Neural cell (in vitro differentiated cells): ENCODE measurements at regions not wholly inside any gene's neighbourhood (a gene's known extent, or its start where the extent isn't known, plus 50 kb on each side); places are given as distances from the start of the nearest gene placed in this dataset.
"Not testable (repeated sequence)": the region's sequence is repeated elsewhere in the genome, so short reads cannot be mapped to it uniquely, and the experiment has no call there.

Source experiments
- EP300 ChIP-seq: fragments of 450-650 bp; conservative IDR thresholded peaks from 2 replicates; pipeline ENCODE4 v1.6.1; 2014; ENCODE audit warnings: antibody characterized with exemption, mild to moderate bottlenecking, moderate library complexity; ENCODE audit not compliant: poor library complexity, severe bottlenecking
- POLR2AphosphoS5 ChIP-seq: IDR thresholded peaks from 2 replicates; pipeline ENCODE4 v1.6.1; 2012
- REST ChIP-seq: IDR thresholded peaks from 2 replicates; pipeline ENCODE4 v1.6.1; 2012; ENCODE audit warnings: borderline replicate concordance

GRCh38 chr21:27912133-27912532 lies 945.2 kb upstream of the ADAMTS5 start:
- TF ChIP-seq REST, EP300, POLR2AphosphoS5: not testable (repeated sequence)
